PC-3 (cell line): ENCODE measurements at regions not wholly inside any gene's neighbourhood (a gene's known extent, or its start where the extent isn't known, plus 50 kb on each side); places are given as distances from the start of the nearest gene placed in this dataset.

Experiments used
- EZH2 ChIP-seq: fragments of 300-600 bp; sonication (generic); IDR thresholded peaks from one replicate; pipeline ENCODE4 v1.6.1; 2017; ENCODE audit warnings: antibody characterized with exemption, mild to moderate bottlenecking, low read length; ENCODE audit not compliant: unreplicated experiment
- TF ChIP-seq, protein P1 (sequence below): fragments of 300-600 bp; sonication (generic); conservative IDR thresholded peaks from 2 replicates; pipeline ENCODE4 v1.5.1; 2017; ENCODE audit warnings: antibody characterized with exemption, low read depth, mild to moderate bottlenecking, low read length

DNA sequence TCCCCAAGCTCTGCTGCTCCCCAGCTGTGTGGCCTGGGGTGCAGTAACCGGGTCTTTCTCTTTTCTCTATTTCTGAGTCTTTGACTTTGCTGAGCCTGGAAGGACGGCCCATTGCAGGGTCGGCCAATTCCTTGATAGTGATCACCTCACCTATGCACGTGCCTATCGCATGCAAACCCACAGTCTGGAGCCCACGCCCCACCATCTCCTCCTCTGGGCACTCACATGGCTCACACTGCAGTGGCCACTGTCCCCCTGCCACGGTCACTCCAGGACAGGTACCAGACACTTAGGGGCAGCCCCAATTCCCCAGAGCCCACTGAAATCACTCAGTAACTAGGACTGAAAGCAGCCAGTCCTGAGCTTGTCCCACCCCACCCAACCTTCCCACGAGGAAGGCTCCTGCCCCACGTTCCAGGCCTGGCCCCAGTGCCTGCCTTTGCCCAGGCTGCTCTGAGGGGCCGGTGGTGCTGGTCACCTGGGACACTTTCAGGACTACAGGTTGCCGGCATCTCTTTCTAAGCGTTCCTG is 137.6 kb downstream of the TEX29 start:
- TF ChIP-seq, protein P1, sequence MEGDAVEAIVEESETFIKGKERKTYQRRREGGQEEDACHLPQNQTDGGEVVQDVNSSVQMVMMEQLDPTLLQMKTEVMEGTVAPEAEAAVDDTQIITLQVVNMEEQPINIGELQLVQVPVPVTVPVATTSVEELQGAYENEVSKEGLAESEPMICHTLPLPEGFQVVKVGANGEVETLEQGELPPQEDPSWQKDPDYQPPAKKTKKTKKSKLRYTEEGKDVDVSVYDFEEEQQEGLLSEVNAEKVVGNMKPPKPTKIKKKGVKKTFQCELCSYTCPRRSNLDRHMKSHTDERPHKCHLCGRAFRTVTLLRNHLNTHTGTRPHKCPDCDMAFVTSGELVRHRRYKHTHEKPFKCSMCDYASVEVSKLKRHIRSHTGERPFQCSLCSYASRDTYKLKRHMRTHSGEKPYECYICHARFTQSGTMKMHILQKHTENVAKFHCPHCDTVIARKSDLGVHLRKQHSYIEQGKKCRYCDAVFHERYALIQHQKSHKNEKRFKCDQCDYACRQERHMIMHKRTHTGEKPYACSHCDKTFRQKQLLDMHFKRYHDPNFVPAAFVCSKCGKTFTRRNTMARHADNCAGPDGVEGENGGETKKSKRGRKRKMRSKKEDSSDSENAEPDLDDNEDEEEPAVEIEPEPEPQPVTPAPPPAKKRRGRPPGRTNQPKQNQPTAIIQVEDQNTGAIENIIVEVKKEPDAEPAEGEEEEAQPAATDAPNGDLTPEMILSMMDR: no peak
- TF ChIP-seq EZH2: no peak
